SK-N-SH (cell line): ENCODE measurements at regions not wholly inside any gene's neighbourhood (a gene's known extent, or its start where the extent isn't known, plus 50 kb on each side); places are given as distances from the start of the nearest gene placed in this dataset.
"Not testable (repeated sequence)": the region's sequence is repeated elsewhere in the genome, so short reads cannot be mapped to it uniquely, and the experiment has no call there.

ENCODE experiments used
- CTCF ChIA-PET: fragments of 300-600, 350-600 bp; formaldehyde crosslinking; extraction: SDS; loops from one replicate; lab custom pipeline; 2021; lab: Yijun Ruan, JAX
- POLR2A ChIA-PET: fragments of 350-600 bp; sonication (Branson Sonifier 250); formaldehyde crosslinking; extraction: SDS; loops from one replicate; lab custom pipeline; 2020; ENCODE audit warnings: antibody characterized with exemption, inconsistent platforms; lab: Yijun Ruan, JAX
- DNase-seq: peaks from one replicate; pipeline ENCODE4 v3.0.0; 2012
- H2AFZ ChIP-seq: fragments of 200-600 bp; sonication (generic); 2 replicates; pipeline ENCODE4 v1.8.1; 2016; ENCODE audit warnings: antibody characterized with exemption, mild to moderate bottlenecking, low read depth
- H3F3A ChIP-seq: fragments of 200-600 bp; sonication (generic); replicated peaks from 2 replicates; pipeline ENCODE3; 2016; ENCODE audit warnings: antibody characterized with exemption, mild to moderate bottlenecking; ENCODE audit not compliant: insufficient read depth
- H3K27ac ChIP-seq, 2 experiments: fragments of 200-500 bp in 1 of 2; fragments of 200-600 bp in 1 of 2; sonication (Bioruptor generic) in 1 of 2; sonication (generic), shearing (Covaris generic) in 1 of 2; 2 replicates each; pipeline versions ENCODE4 v1.5.1 to v1.6.1; 2014 to 2016; ENCODE audit warnings: low read depth in 2 of 2, inconsistent platforms in 1 of 2, low read length in 1 of 2, mild to moderate bottlenecking in 1 of 2, mixed read lengths in 1 of 2
- H3K27me3 ChIP-seq: fragments of 200-600 bp; sonication (generic), shearing (Covaris generic); 2 replicates; pipeline ENCODE4 v1.6.1; 2016; ENCODE audit warnings: mixed run types; ENCODE audit not compliant: insufficient read depth
- H3K36me3 ChIP-seq, 2 experiments: fragments of 200-500 bp in 1 of 2; fragments of 200-600 bp in 1 of 2; sonication (Bioruptor generic) in 1 of 2; sonication (generic) in 1 of 2; replicated peaks in 1 of 2; 2 replicates each; pipeline versions ENCODE3 to v1.5.1; 2014 to 2016; ENCODE audit warnings: low read length in 1 of 2, mild to moderate bottlenecking in 1 of 2; ENCODE audit not compliant: insufficient read depth in 2 of 2, control insufficient read depth in 1 of 2
- H3K4me1 ChIP-seq, 2 experiments: fragments of 200-500 bp in 1 of 2; fragments of 200-600 bp in 1 of 2; sonication (Bioruptor generic) in 1 of 2; sonication (generic), shearing (Covaris generic) in 1 of 2; 2 replicates each; pipeline versions ENCODE4 v1.5.1 to v1.6.1; 2014 to 2016; ENCODE audit warnings: low read depth in 1 of 2, low read length in 1 of 2, mixed run types in 1 of 2; ENCODE audit not compliant: insufficient read depth in 2 of 2, control insufficient read depth in 1 of 2
- H3K4me2 ChIP-seq: fragments of 200-600 bp; sonication (generic), shearing (Covaris generic); 2 replicates; pipeline ENCODE4 v1.6.1; 2017; ENCODE audit warnings: mixed run types
- H3K4me3 ChIP-seq, 2 experiments: fragments of 200-500 bp in 1 of 2; fragments of 200-600 bp in 1 of 2; sonication (Bioruptor generic) in 1 of 2; sonication (generic), shearing (Covaris generic) in 1 of 2; 2 replicates each; pipeline versions ENCODE4 v1.5.1 to v1.8.1; 2014 to 2016; ENCODE audit warnings: low read depth in 2 of 2, inconsistent platforms in 1 of 2, low read length in 1 of 2, mild to moderate bottlenecking in 1 of 2, mixed read lengths in 1 of 2, moderate library complexity in 1 of 2
- H3K79me2 ChIP-seq: fragments of 200-600 bp; sonication (generic); 2 replicates; pipeline ENCODE4 v1.8.1; 2017; ENCODE audit warnings: mild to moderate bottlenecking; ENCODE audit not compliant: insufficient read depth
- H3K9ac ChIP-seq: fragments of 200-600 bp; sonication (generic); 2 replicates; pipeline ENCODE4 v1.6.1; 2017; ENCODE audit warnings: mixed run types
- H3K9me2 ChIP-seq: fragments of 200-600 bp; sonication (generic); 2 replicates; pipeline ENCODE4 v1.6.1; 2017; ENCODE audit warnings: mixed run types
- H3K9me3 ChIP-seq: fragments of 200-600 bp; sonication (generic); 2 replicates; pipeline ENCODE4 v1.6.1; 2017; ENCODE audit warnings: mixed run types, mild to moderate bottlenecking, moderate library complexity
- H4K20me1 ChIP-seq: fragments of 200-600 bp; sonication (generic); 2 replicates; pipeline ENCODE4 v1.6.1; 2017; ENCODE audit warnings: mild to moderate bottlenecking, mixed run types; ENCODE audit not compliant: insufficient read depth
- EP300 ChIP-seq, 2 experiments: IDR thresholded peaks; 2 replicates each; pipeline versions ENCODE4 v1.4.0 to v1.6.1; 2012; ENCODE audit warnings: borderline replicate concordance in 1 of 2, low read depth in 1 of 2, low read length in 1 of 2
- EZH2phosphoT487 ChIP-seq: fragments of 200-600 bp; sonication (generic); IDR thresholded peaks from 2 replicates; pipeline ENCODE4 v1.6.1; 2017; ENCODE audit warnings: low read depth, mixed run types, mild to moderate bottlenecking, antibody characterized with exemption, moderate library complexity, borderline replicate concordance
- FOXM1 ChIP-seq: IDR thresholded peaks from 2 replicates; pipeline ENCODE4 v1.4.0; 2012; ENCODE audit warnings: low read depth, mild to moderate bottlenecking
- NRF1 ChIP-seq: IDR thresholded peaks from 2 replicates; pipeline ENCODE4 v1.6.1; 2012; ENCODE audit warnings: low read depth, mild to moderate bottlenecking, low read length
- POLR2AphosphoS5 ChIP-seq: IDR thresholded peaks from 2 replicates; pipeline ENCODE4 v1.6.1; 2012; ENCODE audit warnings: low read depth, low read length
- RAD21 ChIP-seq: IDR thresholded peaks from 2 replicates; pipeline ENCODE4 v1.6.1; 2012; ENCODE audit warnings: mild to moderate bottlenecking, low read length
- TAF1 ChIP-seq: IDR thresholded peaks from 2 replicates; pipeline ENCODE4 v1.6.1; 2012; ENCODE audit warnings: low read depth, mild to moderate bottlenecking, low read length, moderate library complexity, borderline replicate concordance
- WGBS: methylation state at CpG from one replicate; pipeline ENCODE4 v1.1.6; 2017; ENCODE audit warnings: low lambda C conversion rate; 5-methylcytosine and 5-hydroxymethylcytosine counted together
- TF ChIP-seq, protein P1 (sequence below): fragments of 200-600 bp; sonication (generic); IDR thresholded peaks from 2 replicates; pipeline ENCODE4 v1.6.1; 2017; ENCODE audit warnings: antibody characterized with exemption, mild to moderate bottlenecking, moderate library complexity
- TF ChIP-seq, protein P2 (sequence below): IDR thresholded peaks from 2 replicates; pipeline ENCODE4; 2012

DNA sequence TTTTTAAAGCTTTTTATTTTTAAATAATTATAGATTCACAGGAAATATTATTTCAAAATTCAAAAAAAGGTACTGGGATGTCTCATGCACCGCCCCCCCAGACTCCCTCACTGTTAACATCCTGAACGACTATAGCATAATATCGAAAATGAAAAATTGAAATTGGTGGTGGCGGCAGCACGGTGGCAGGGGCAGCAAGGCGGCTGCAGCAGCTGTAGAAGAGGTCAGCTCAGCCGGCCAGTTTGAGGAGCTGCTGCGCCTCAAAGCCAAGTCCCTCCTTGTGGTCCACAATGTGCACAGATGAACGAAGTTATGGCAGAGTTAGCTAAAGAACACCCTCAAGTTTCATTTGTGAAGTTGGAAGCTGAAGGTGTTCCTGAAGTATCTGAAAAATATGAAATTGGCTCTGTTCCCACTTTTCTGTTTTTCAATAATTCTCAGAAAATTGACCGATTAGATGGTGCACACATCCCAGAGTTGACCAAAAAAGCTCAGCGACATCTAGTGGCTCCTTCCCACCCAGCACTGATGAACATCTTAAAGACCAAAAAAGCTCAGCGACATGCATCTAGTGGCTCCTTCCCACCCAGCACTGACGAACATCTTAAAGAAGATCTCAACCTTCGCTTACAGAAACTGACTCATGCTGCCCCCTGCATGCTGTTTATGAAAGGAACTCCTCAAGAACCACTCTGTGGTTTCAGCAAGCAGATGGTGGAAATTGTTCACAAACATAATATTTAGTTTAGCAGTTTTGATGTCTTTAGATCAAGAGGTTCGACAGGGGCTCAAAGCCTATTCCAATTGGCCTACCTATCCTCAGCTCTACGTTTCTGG lies 100.8 kb downstream of the FAM217A start:
- Histone ChIP-seq H2AFZ (no peak overlapping the region), H3K9me2 (no peaks in the 10 kb centered on the region), H3K4me2 (no peak overlapping the region), H3K9me3 (no peaks in the 10 kb centered on the region), H3K4me3 (no peak overlapping the region), H3F3A (peaks cover 5% of the 10 kb centered on the region), H3K36me3 (peaks cover 0 to 5% of the 10 kb centered on the region in 2 experiments), H3K79me2 (no peaks in the 10 kb centered on the region), H3K27ac (no peak overlapping the region), H3K9ac (no peak overlapping the region), H3K4me1 (no peaks in the 10 kb centered on the region), H3K27me3 (no peaks in the 10 kb centered on the region), H4K20me1 (no peaks in the 10 kb centered on the region)
- DNase-seq: no peak
- TF ChIP-seq, protein P1, sequence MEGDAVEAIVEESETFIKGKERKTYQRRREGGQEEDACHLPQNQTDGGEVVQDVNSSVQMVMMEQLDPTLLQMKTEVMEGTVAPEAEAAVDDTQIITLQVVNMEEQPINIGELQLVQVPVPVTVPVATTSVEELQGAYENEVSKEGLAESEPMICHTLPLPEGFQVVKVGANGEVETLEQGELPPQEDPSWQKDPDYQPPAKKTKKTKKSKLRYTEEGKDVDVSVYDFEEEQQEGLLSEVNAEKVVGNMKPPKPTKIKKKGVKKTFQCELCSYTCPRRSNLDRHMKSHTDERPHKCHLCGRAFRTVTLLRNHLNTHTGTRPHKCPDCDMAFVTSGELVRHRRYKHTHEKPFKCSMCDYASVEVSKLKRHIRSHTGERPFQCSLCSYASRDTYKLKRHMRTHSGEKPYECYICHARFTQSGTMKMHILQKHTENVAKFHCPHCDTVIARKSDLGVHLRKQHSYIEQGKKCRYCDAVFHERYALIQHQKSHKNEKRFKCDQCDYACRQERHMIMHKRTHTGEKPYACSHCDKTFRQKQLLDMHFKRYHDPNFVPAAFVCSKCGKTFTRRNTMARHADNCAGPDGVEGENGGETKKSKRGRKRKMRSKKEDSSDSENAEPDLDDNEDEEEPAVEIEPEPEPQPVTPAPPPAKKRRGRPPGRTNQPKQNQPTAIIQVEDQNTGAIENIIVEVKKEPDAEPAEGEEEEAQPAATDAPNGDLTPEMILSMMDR: peak; percentile 48
- TF ChIP-seq RAD21: peak; percentile 30; the same call in 1 of the 2 replicates
- TF ChIP-seq POLR2AphosphoS5: no peak
- ChIA-PET CTCF (interaction anchor here (0.7 to 2.9 kb wide), 11 partner anchors 10 to 839 kb away, joined by 3 to 13 read pairs (median 4); partner anchors contain the start of gene FAM50B), POLR2A (no interaction called here)
- WGBS: 86% methylated on average over 15 of the region's 16 CpGs

DNA sequence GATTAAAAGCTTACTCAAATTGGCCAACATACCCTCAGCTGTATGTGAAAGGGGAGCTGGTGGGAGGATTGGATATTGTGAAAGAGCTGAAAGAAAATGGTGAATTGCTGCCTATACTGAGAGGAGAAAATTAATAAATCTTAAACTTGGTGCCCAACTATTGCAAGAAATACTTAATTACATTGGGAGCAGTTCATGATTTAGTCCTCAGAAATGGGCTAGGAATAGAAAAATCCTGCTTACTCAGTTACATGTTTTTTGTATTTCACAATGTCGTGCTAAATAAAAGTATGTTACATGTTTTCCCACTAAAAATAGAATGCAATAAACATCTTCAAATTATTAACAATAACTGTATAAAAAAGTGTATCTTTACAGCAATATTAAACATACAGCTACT lies 100.0 kb downstream of the FAM217A start:
- not testable (repeated sequence) for H3K79me2 ChIP-seq, DNase-seq, H3K4me3 ChIP-seq, H4K20me1 ChIP-seq, H3K27ac ChIP-seq, H3K27me3 ChIP-seq, H3K36me3 ChIP-seq, H3K4me1 ChIP-seq, H2AFZ ChIP-seq, H3K9me2 ChIP-seq, H3K4me2 ChIP-seq, H3K9me3 ChIP-seq, H3F3A ChIP-seq, H3K9ac ChIP-seq
- ChIA-PET POLR2A (interaction anchor here (0.6 kb wide), 1 partner anchor 35 kb away, joined by 4 read pairs; no protein-coding TSS in a partner anchor), CTCF (interaction anchor here (0.7 to 2.9 kb wide), 7 partner anchors 9 to 246 kb away, joined by 3 to 13 read pairs (median 10); partner anchors contain the start of gene FAM50B)
- 71% methylated on average over 1 of the region's 1 CpG for WGBS

DNA sequence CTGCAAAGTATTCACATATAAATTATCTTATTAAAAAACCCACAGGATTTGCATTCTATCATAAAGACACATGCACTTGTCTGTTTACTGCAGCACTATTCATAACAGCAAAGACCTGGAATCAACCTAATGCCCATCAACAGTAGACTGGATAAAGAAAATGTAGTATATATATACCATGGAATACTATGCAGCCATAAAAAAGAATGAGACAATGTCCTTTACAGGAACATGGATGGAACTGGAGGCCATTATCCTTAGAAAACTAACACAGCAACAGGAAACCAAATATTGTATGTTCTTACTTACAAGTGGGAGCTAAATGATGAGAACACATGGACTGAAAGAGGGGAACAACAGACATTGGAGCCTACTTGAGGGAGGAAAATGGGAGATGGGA lies 97.0 kb downstream of the FAM217A start:
- H3K9ac ChIP-seq: no peak overlapping the region
- no peaks in the 10 kb centered on the region for H3F3A ChIP-seq
- H3K79me2 ChIP-seq: no peaks in the 10 kb centered on the region
- no peak overlapping the region for H3K4me2 ChIP-seq
- H3K27me3 ChIP-seq: no peaks in the 10 kb centered on the region
- H3K36me3 ChIP-seq: peaks cover 0 to 5% of the 10 kb centered on the region in 2 experiments
- H3K4me3 ChIP-seq: no peak overlapping the region
- no peaks in the 10 kb centered on the region for H3K9me3 ChIP-seq
- no peaks in the 10 kb centered on the region for H4K20me1 ChIP-seq
- POLR2A ChIA-PET: no interaction called here
- TF ChIP-seq EZH2phosphoT487 (no peak), RAD21 (no peak), EP300 (IDR thresholded peaks at IDR 0.05; ENCODE audit: borderline replicate concordance in 1 of 2, low read depth in 1 of 2, low read length in 1 of 2) (no peak), NRF1 (no peak), TAF1 (no peak), FOXM1 (no peak)
- TF ChIP-seq, protein P2, sequence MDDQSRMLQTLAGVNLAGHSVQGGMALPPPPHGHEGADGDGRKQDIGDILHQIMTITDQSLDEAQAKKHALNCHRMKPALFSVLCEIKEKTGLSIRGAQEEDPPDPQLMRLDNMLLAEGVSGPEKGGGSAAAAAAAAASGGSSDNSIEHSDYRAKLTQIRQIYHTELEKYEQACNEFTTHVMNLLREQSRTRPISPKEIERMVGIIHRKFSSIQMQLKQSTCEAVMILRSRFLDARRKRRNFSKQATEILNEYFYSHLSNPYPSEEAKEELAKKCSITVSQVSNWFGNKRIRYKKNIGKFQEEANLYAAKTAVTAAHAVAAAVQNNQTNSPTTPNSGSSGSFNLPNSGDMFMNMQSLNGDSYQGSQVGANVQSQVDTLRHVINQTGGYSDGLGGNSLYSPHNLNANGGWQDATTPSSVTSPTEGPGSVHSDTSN: no peak
- TF ChIP-seq, all 33 proteins: peak for 0
- Histone ChIP-seq H3K27ac (no peak overlapping the region), H3K9me2 (no peaks in the 10 kb centered on the region), H2AFZ (no peak overlapping the region), H3K4me1 (peaks cover 0 to 7% of the 10 kb centered on the region in 2 experiments; a peak in 1 of 4 replicates)
- CTCF ChIA-PET: interaction anchor here (1.0 to 1.4 kb wide), 2 partner anchors 9 to 133 kb away, joined by 4 to 5 read pairs; partner anchors contain the start of gene FAM50B
- DNase-seq: no peak
